ENCODE measurements at regions not wholly inside any gene's neighbourhood (a gene's known extent, or its start where the extent isn't known, plus 50 kb on each side); places are given as distances from the start of the nearest gene placed in this dataset.

- dilution Hi-C loops (cut with MboI; ENCODE audit: extremely low pct_ligation_motif_present, low sequenced_read_pairs) = no loop called here
Observed at GRCh38 chr16:64313726-64314125, 808.1 kb downstream of the CDH11 start.

GRCh38 chr16:64312980-64313379 is 808.9 kb downstream of the CDH11 start:
- Histone ChIP-seq H3K36me3 (ENCODE audit: control insufficient read depth in 2 of 2, extremely low read depth in 1 of 2, insufficient read depth in 2 of 2, low read length in 2 of 2) (no peaks in the 10 kb centered on the region), H3K4me3 (ENCODE audit: control insufficient read depth in 2 of 3, extremely low read depth in 1 of 3, insufficient read depth in 2 of 3, low read depth in 1 of 3, low read length in 3 of 3) (no peak overlapping the region), H3K79me2 (ENCODE audit: control insufficient read depth, insufficient read depth, low read length) (no peaks in the 10 kb centered on the region), H3K9ac (ENCODE audit: control insufficient read depth, extremely low read depth, insufficient read depth, low read length) (no peak overlapping the region), H3K9me1 (ENCODE audit: control insufficient read depth, extremely low read depth, insufficient read depth, low read length) (no peaks in the 10 kb centered on the region), H2AFZ (ENCODE audit: control insufficient read depth, low read length) (no peak overlapping the region), H3K27ac (ENCODE audit: control insufficient read depth, insufficient read depth, low read length) (no peak overlapping the region), H3K4me1 (ENCODE audit: control insufficient read depth, extremely low read depth, insufficient read depth, low read length) (no peaks in the 10 kb centered on the region), H4K20me1 (ENCODE audit: control insufficient read depth, extremely low read depth, insufficient read depth, low read length) (no peaks in the 10 kb centered on the region), H3K9me3 (ENCODE audit: control insufficient read depth, low read depth, low read length) (no peaks in the 10 kb centered on the region), H3K27me3 (ENCODE audit: control insufficient read depth, extremely low read depth, insufficient read depth, low read length) (no peaks in the 10 kb centered on the region), H3K4me2 (ENCODE audit: control insufficient read depth, extremely low read depth, insufficient read depth, low read depth, low read length) (no peak overlapping the region)
- TF ChIP-seq CTCF (optimal IDR thresholded peaks at IDR 0.05 in 1 of 3, IDR thresholded peaks at IDR 0.05 in 1 of 3, conservative IDR thresholded peaks at IDR 0.05 in 1 of 3; ENCODE audit: extremely low read depth in 1 of 3, insufficient read depth in 2 of 3, low read length in 3 of 3) (no peak), EZH2 (IDR thresholded peaks at IDR 0.05; ENCODE audit: low read length) (no peak)
- FAIRE-seq = no peak
- dilution Hi-C loops (cut with MboI; ENCODE audit: extremely low pct_ligation_motif_present, low sequenced_read_pairs) = no loop called here
- DNase-seq (ENCODE audit: low read depth, low spot score) = no peak

More at GRCh38 chr16:64313726-64314125, 808.1 kb downstream of the CDH11 start:
- H3K9me3 ChIP-seq (ENCODE audit: control insufficient read depth, low read depth, low read length) = no peaks in the 10 kb centered on the region
- H3K9me1 ChIP-seq (ENCODE audit: control insufficient read depth, extremely low read depth, insufficient read depth, low read length) = no peaks in the 10 kb centered on the region
- no peaks in the 10 kb centered on the region for H3K79me2 ChIP-seq (ENCODE audit: control insufficient read depth, insufficient read depth, low read length)
- no peaks in the 10 kb centered on the region for H3K27me3 ChIP-seq (ENCODE audit: control insufficient read depth, extremely low read depth, insufficient read depth, low read length)
- H3K4me1 ChIP-seq (ENCODE audit: control insufficient read depth, extremely low read depth, insufficient read depth, low read length) = no peaks in the 10 kb centered on the region
- no peak for TF ChIP-seq CTCF (optimal IDR thresholded peaks at IDR 0.05 in 1 of 3, IDR thresholded peaks at IDR 0.05 in 1 of 3, conservative IDR thresholded peaks at IDR 0.05 in 1 of 3; ENCODE audit: extremely low read depth in 1 of 3, insufficient read depth in 2 of 3, low read length in 3 of 3)
- TF ChIP-seq EZH2 (IDR thresholded peaks at IDR 0.05; ENCODE audit: low read length) = no peak
- no peak for DNase-seq (ENCODE audit: low read depth, low spot score)
- no peaks in the 10 kb centered on the region for H4K20me1 ChIP-seq (ENCODE audit: control insufficient read depth, extremely low read depth, insufficient read depth, low read length)
- no peaks in the 10 kb centered on the region for H3K36me3 ChIP-seq (ENCODE audit: control insufficient read depth in 2 of 2, extremely low read depth in 1 of 2, insufficient read depth in 2 of 2, low read length in 2 of 2)
- H3K27ac ChIP-seq (ENCODE audit: control insufficient read depth, insufficient read depth, low read length) = no peak overlapping the region
- no peak overlapping the region for H2AFZ ChIP-seq (ENCODE audit: control insufficient read depth, low read length)
- no peak overlapping the region for H3K4me2 ChIP-seq (ENCODE audit: control insufficient read depth, extremely low read depth, insufficient read depth, low read depth, low read length)
- H3K9ac ChIP-seq (ENCODE audit: control insufficient read depth, extremely low read depth, insufficient read depth, low read length) = no peak overlapping the region
- no peak for FAIRE-seq
- H3K4me3 ChIP-seq (ENCODE audit: control insufficient read depth in 2 of 3, extremely low read depth in 1 of 3, insufficient read depth in 2 of 3, low read depth in 1 of 3, low read length in 3 of 3) = no peak overlapping the region

Measured in keratinocyte (primary cell).